ENCODE measurements at regions not wholly inside any gene's neighbourhood (a gene's known extent, or its start where the extent isn't known, plus 50 kb on each side); places are given as distances from the start of the nearest gene placed in this dataset.

GRCh38 chr12:30450872-30451271 lies 244.8 kb downstream of the IPO8 start:
- no peak for DNase-seq
- TF ChIP-seq POLR2A (IDR thresholded peaks at IDR 0.05) (no peak), EP300 (IDR thresholded peaks at IDR 0.05) (no peak), POLR2AphosphoS5 (IDR thresholded peaks at IDR 0.05) (no peak), CTCF (IDR thresholded peaks at IDR 0.05) (no peak)
- no peak overlapping the region for H3K27ac ChIP-seq
- intact Hi-C loops (cut with DNase I): no loop called here
- no peak overlapping the region for H3K4me3 ChIP-seq
- peaks cover 0 to 8% (median 2%) of the 10 kb centered on the region in 4 donors for H3K9me3 ChIP-seq
- no peaks in the 10 kb centered on the region for H3K27me3 ChIP-seq
- WGBS, 2 donors: 83 to 87% methylated on average over 2 of the region's 2 CpGs
- no peaks in the 10 kb centered on the region for H3K36me3 ChIP-seq
- H3K4me1 ChIP-seq: no peaks in the 10 kb centered on the region

GRCh38 chr12:30450226-30450625 lies 245.4 kb downstream of the IPO8 start:
- TF ChIP-seq CTCF (IDR thresholded peaks at IDR 0.05): no peak
- no peak for TF ChIP-seq POLR2AphosphoS5 (IDR thresholded peaks at IDR 0.05)
- TF ChIP-seq POLR2A (IDR thresholded peaks at IDR 0.05): no peak
- Histone ChIP-seq H3K4me1 (no peaks in the 10 kb centered on the region), H3K27me3 (no peaks in the 10 kb centered on the region), H3K9me3 (peaks cover 0 to 8% (median 2%) of the 10 kb centered on the region in 4 donors), H3K4me3 (no peak overlapping the region), H3K36me3 (no peaks in the 10 kb centered on the region), H3K27ac (no peak overlapping the region)
- no peak for DNase-seq
- intact Hi-C loops (cut with DNase I): no loop called here

GRCh38 chr12:30448038-30448437 lies 247.6 kb downstream of the IPO8 start:
- intact Hi-C loops (cut with DNase I): no loop called here
- TF ChIP-seq POLR2AphosphoS5 (IDR thresholded peaks at IDR 0.05): no peak
- no peak for TF ChIP-seq CTCF (IDR thresholded peaks at IDR 0.05)
- TF ChIP-seq EP300 (IDR thresholded peaks at IDR 0.05): no peak
- no peak for TF ChIP-seq POLR2A (IDR thresholded peaks at IDR 0.05)
- no peak overlapping the region for H3K4me3 ChIP-seq
- 86 to 91% methylated on average over 2 of the region's 2 CpGs for whole genome bisulfite sequencing, 2 donors
- no peaks in the 10 kb centered on the region for H3K36me3 ChIP-seq
- H3K4me1 ChIP-seq: no peaks in the 10 kb centered on the region
- H3K27me3 ChIP-seq: no peaks in the 10 kb centered on the region
- DNase-seq: no peak
- H3K27ac ChIP-seq: no peak overlapping the region
- H3K9me3 ChIP-seq: peaks cover 0 to 8% (median 2%) of the 10 kb centered on the region in 4 donors

GRCh38 chr12:30447061-30447750 lies 248.5 kb downstream of the IPO8 start:
- intact Hi-C loops (cut with DNase I): no loop called here
- H3K4me3 ChIP-seq: no peak overlapping the region
- no peak for TF ChIP-seq CTCF (IDR thresholded peaks at IDR 0.05)
- no peak for TF ChIP-seq POLR2A (IDR thresholded peaks at IDR 0.05)
- no peak for TF ChIP-seq EP300 (IDR thresholded peaks at IDR 0.05)
- TF ChIP-seq POLR2AphosphoS5 (IDR thresholded peaks at IDR 0.05): no peak
- 66 to 73% methylated on average over 6 of the region's 6 CpGs for WGBS, 2 donors
- H3K27me3 ChIP-seq: no peaks in the 10 kb centered on the region
- no peak for DNase-seq
- H3K4me1 ChIP-seq: no peaks in the 10 kb centered on the region
- peaks cover 0 to 8% (median 2%) of the 10 kb centered on the region in 4 donors for H3K9me3 ChIP-seq
- H3K36me3 ChIP-seq: no peaks in the 10 kb centered on the region
- H3K27ac ChIP-seq: no peak overlapping the region

- Histone ChIP-seq H3K27ac (no peak overlapping the region), H3K4me1 (peaks cover 0 to 10% (median 0%) of the 10 kb centered on the region in 4 donors), H3K27me3 (no peaks in the 10 kb centered on the region), H3K9me3 (no peaks in the 10 kb centered on the region), H3K36me3 (no peaks in the 10 kb centered on the region), H3K4me3 (no peak overlapping the region)
- intact Hi-C loops (cut with DNase I): no loop called here
- no peak for DNase-seq
- TF ChIP-seq CTCF (IDR thresholded peaks at IDR 0.05) (no peak), POLR2A (IDR thresholded peaks at IDR 0.05) (no peak), POLR2AphosphoS5 (IDR thresholded peaks at IDR 0.05) (no peak), EP300 (IDR thresholded peaks at IDR 0.05) (no peak)
These were observed 253.2 kb downstream of the IPO8 start for GRCh38 chr12:30442461-30442860.

Data from sigmoid colon (tissue), 6 donors.